Inflammatory macrophage treated with lipopolysaccharide for 1 hour (primary cell): ENCODE measurements at regions not wholly inside any gene's neighbourhood (a gene's known extent, or its start where the extent isn't known, plus 50 kb on each side); places are given as distances from the start of the nearest gene placed in this dataset.
"Not testable (repeated sequence)": the region's sequence is repeated elsewhere in the genome, so short reads cannot be mapped to it uniquely, and the experiment has no call there.

Source experiments
- DNase-seq, 2 donors: peaks; one replicate each; pipeline ENCODE4 v3.0.0-alpha.2; 2020 to 2022

GRCh38 chr12:56872366-56872765, 61.8 kb downstream of the SDR9C7 start:
- no peak for DNase-seq

GRCh38 chr12:56867216-56867615, 67.0 kb downstream of the SDR9C7 start:
- no peak for DNase-seq

- DNase-seq = no peak
Observed at GRCh38 chr12:56866493-56866892, 67.7 kb downstream of the SDR9C7 start.

GRCh38 chr12:56864318-56864717, 69.9 kb downstream of the SDR9C7 start:
- DNase-seq = no peak

GRCh38 chr12:56863789-56864188, 70.4 kb downstream of the SDR9C7 start:
- no peak for DNase-seq

GRCh38 chr12:56862264-56862663, 71.9 kb downstream of the SDR9C7 start:
- DNase-seq = no peak

- DNase-seq = not testable (repeated sequence)
Observed at GRCh38 chr12:56853392-56853978, 80.7 kb downstream of the SDR9C7 start.

- no peak for DNase-seq
Observed at GRCh38 chr12:56851462-56851861, 82.7 kb downstream of the SDR9C7 start.

GRCh38 chr12:56840922-56841321, 77.8 kb downstream of the HSD17B6 start:
- no peak for DNase-seq

GRCh38 chr12:56839915-56840325, 76.8 kb downstream of the HSD17B6 start:
- peak; percentile 49 to 76 for DNase-seq

- no peak for DNase-seq
Observed at GRCh38 chr12:56839489-56839848, 76.3 kb downstream of the HSD17B6 start.

GRCh38 chr12:56838621-56839488, 75.7 kb downstream of the HSD17B6 start:
- DNase-seq = no peak
